GM12892 (cell line): ENCODE measurements at regions not wholly inside any gene's neighbourhood (a gene's known extent, or its start where the extent isn't known, plus 50 kb on each side); places are given as distances from the start of the nearest gene placed in this dataset.

ENCODE experiments used
- POLR2A ChIP-seq: IDR thresholded peaks from 2 replicates; pipeline ENCODE4 v1.6.1; 2011; ENCODE audit warnings: low read depth, low read length, control low read depth
- POLR2AphosphoS5 ChIP-seq: IDR thresholded peaks from 2 replicates; pipeline ENCODE4 v1.6.1; 2011; ENCODE audit warnings: low read depth, low read length, control low read depth
- TAF1 ChIP-seq: IDR thresholded peaks from 2 replicates; pipeline ENCODE4 v1.6.1; 2011; ENCODE audit warnings: low read depth, mild to moderate bottlenecking, control low read depth, low read length, borderline replicate concordance

- TF ChIP-seq POLR2AphosphoS5 (no peak), POLR2A (no peak), TAF1 (no peak)
Observed at GRCh38 chrX:104400387-104400786, 145.7 kb upstream of the ESX1 start.
